HT1080 (cell line): ENCODE measurements at regions not wholly inside any gene's neighbourhood (a gene's known extent, or its start where the extent isn't known, plus 50 kb on each side); places are given as distances from the start of the nearest gene placed in this dataset.
"Not testable (repeated sequence)": the region's sequence is repeated elsewhere in the genome, so short reads cannot be mapped to it uniquely, and the experiment has no call there.

Source experiments
- DNase-seq: peaks from one replicate; pipeline ENCODE4 v3.0.0-alpha.2; 2015; ENCODE audit warnings: low read depth

DNA sequence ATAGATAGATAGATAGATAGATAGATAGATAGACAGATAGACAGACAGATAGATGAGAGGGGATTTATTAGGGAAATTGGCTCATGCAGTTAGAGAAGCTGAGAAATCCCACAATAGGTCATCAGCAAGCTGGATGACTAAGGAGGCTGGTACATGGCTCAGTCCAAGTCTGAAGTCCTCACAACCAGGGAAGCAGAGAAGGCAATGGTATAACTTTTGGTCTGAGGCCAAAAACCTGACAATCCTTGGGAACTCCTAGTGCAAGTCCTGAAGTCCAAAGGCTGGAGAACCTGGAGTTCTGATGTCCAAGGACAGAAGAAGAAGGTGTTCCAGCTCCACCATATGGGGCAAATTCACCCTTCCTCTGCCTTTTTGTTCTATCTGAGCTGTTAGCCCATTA, 517.6 kb upstream of the ATP2B1 start:
- DNase-seq = peak; percentile 16

GRCh38 chr12:90216815-90217214, 508.2 kb upstream of the ATP2B1 start:
- DNase-seq = peak; percentile 78

DNA sequence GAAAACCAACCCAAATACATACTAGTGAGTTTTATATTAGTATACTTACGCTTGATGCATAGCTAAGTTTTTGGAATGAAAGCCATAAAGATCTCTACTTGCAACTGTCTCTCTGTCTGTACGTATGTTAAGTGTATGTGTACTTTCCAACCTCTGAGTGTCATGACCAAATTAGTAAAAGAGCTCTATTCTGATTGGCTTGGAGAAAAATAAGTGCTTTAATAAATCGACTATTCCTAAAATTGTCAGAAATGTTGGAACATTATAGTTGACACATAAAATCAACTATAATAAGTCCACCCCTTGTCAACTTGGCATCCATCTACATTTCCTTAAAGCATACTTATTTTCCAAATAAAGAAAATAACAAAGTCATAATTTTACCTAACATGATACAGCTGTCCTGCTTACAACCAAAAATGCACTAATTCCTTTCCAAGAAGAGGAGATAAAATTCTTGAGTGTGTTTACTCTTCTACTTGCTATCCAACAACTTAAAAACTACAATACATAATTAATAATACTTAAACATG, 507.4 kb upstream of the ATP2B1 start:
- no peak for DNase-seq

- peak; percentile 93 for DNase-seq
These were observed 502.4 kb upstream of the ATP2B1 start for GRCh38 chr12:90211017-90211416.

- DNase-seq = no peak
These were observed 500.4 kb upstream of the ATP2B1 start for GRCh38 chr12:90209029-90209428.

GRCh38 chr12:90208379-90208778, 499.7 kb upstream of the ATP2B1 start:
- not testable (repeated sequence) for DNase-seq

- no peak for DNase-seq
These were observed 499.2 kb upstream of the ATP2B1 start for GRCh38 chr12:90207799-90208198.

- DNase-seq = no peak
These were observed 496.5 kb upstream of the ATP2B1 start for GRCh38 chr12:90205165-90205564.

- no peak for DNase-seq
These were observed 494.9 kb upstream of the ATP2B1 start for GRCh38 chr12:90203556-90203955.

GRCh38 chr12:90199006-90199405, 490.4 kb upstream of the ATP2B1 start:
- DNase-seq = no peak

- no peak for DNase-seq
These were observed 484.9 kb upstream of the ATP2B1 start for GRCh38 chr12:90193500-90193899.

DNA sequence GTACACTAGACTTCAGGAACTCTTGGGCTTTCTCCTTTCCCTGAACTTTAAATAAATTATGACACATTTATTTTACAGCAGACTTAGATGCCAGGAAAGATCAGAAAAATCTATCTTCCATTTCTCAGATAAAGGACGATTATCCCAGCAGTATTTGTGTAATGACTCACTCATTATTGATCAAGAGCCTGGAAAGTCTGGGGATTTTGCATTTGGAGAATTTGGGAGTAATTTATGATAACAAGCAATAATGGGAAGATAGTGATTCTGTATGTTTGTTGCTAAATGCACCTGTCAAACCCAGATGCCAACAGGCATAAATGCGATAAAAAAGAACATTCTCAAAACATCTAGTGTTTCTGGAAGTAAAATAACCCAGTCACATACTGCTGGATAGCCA, 480.2 kb upstream of the ATP2B1 start:
- DNase-seq = no peak

DNA sequence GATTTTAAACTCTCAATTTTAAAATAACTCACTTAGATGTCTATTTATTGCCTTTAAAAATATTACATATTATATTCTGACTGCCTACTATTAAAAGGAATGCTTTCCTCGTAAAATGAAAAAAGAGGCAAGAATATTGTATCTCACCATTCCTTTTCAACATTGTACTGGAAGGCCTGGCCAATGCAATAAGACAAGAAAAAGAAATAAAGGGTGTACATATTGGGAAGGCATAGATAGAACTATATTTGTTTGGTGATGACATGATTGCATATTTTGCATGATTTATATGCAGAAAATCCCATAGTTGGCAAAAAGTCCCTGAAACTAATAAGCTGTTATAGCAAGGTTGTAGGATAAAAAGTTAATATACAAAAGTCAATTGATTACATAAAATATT, 474.6 kb upstream of the ATP2B1 start:
- DNase-seq = no peak

DNA sequence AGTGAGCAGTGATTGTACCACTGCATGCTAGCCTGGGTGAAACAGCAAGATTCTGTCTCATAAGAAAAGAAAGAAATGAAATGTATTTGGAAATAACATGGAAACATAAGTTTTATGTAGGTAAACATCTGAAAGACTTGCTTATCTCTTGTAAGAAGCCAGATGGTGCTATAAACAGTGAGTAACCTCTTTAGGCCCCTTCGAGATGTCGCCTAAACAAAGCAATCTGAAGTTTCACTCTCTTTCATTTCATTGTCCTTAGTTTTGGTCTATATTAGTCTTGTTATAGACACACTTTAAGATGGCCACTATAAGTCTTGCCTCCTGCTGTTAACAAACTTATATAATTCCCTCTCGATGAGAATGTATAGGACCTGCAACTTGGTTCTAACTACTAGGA, 472.6 kb upstream of the ATP2B1 start:
- DNase-seq = no peak

DNA sequence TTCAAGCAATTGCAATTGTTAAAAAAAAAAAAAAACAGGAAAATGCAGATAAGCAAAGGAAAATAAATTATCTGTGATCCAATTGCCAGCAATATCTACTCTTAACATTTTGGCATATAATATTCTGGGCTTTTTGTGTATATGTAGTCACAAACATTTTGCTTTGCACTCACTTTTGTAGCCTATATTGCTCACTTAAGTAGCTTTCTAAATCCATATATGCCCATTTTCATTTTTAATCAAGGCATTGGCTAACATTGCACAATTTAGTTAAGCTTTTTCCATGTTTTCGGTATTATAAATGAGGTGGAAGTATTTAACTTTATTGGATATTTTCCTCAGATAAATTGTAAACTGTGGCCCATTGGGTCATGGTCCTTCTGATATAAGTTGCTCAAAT, 466.3 kb upstream of the ATP2B1 start:
- DNase-seq = no peak

GRCh38 chr12:90174198-90174510, 465.5 kb upstream of the ATP2B1 start:
- DNase-seq = peak; percentile 41

- DNase-seq = no peak
These were observed 465.0 kb upstream of the ATP2B1 start for GRCh38 chr12:90173499-90174197.

DNA sequence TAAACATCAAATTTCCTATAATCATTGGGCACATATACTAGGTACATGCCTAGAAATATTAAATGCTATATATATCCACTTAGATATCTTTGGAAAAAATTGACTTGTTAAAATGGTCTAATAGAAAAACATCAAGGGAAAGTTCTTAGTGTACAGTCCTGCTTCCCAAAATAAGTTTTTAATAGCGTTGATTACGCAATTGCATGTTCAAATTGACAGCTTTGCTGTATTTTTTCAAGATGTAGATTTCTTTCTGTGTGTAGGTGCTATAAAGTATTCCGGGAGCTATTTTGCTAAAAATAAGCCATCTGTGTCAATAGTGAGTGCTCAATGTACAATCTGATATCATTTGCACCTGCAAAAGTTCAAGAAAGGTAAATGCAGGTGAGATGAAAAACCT, 463.9 kb upstream of the ATP2B1 start:
- DNase-seq = no peak

- DNase-seq = no peak
These were observed 462.1 kb upstream of the ATP2B1 start for GRCh38 chr12:90170740-90171139.

- DNase-seq = no peak
These were observed 459.0 kb upstream of the ATP2B1 start for GRCh38 chr12:90167518-90168208.

DNA sequence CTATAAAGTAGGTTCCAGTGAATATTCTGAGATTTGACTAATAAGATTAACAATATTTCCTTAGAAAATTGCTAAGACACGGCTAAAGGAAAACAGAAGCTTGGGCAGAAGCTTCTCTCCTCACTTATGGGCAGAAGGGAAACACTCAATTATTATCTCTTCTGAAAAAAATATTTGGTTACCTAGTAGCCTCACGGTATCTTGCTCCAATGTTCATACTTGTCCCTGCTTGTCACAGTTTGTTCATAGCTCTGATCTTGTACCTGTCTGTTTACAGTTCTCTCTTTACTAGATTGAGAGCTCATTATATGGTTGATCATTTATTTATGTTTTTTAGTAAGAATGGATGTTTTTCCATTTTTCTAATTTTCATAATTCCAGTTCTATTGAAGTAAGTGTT, 458.0 kb upstream of the ATP2B1 start:
- DNase-seq = no peak

DNA sequence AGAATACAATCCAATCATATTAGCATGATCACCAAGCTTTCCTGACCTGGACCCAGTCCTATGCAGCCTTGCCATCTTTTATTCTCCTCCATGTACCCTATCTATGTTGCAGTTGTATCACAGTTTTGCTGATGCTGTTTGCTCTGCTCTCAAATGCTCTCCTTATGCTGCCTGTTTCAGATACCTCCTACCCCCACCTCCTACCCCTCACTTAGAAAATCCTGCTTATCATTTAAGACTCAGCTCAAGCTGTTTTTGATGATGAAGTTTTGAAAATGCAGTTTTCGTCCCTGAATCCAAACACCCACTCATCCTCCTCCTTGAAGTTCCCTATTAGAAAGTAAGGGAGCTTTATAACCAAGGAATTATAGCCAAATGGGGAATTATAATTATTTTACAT, 457.4 kb upstream of the ATP2B1 start:
- no peak for DNase-seq

- DNase-seq = peak; percentile 5
These were observed 455.3 kb upstream of the ATP2B1 start for GRCh38 chr12:90163975-90164374.
